HG02870 (cell line): ENCODE measurements at regions not wholly inside any gene's neighbourhood (a gene's known extent, or its start where the extent isn't known, plus 50 kb on each side); places are given as distances from the start of the nearest gene placed in this dataset.
A peak's percentile ranks its signal among the peaks of the same experiment; 100 is the strongest.

Experiments
- ATAC-seq: cut with Tn5 transposase; IDR thresholded peaks from one replicate; pipeline ENCODE4 v1.9.1; 2021; ENCODE audit warnings: mild to moderate bottlenecking, moderate library complexity; ENCODE audit not compliant: unreplicated experiment

DNA sequence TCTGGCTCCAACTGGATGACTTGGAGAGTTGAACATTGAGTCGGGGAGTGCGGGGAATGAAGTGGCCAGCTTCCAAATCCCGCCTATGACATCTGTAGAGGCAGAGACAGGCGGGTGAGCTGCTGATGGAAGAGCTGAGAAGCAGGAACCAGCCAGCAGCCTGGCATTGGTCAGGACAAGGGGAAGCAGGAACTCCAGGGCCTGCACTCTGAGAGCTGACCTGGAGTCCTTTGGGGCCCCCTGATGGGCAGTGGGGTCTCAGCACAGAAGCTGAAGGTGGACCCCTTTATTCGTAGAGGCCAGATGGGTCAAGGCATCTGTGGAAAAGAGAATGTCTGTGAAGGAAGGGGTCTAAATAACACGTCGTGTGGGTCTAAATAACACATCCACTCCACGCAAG is 57.0 kb downstream of the SEC61G start:
- no peak for ATAC-seq

DNA sequence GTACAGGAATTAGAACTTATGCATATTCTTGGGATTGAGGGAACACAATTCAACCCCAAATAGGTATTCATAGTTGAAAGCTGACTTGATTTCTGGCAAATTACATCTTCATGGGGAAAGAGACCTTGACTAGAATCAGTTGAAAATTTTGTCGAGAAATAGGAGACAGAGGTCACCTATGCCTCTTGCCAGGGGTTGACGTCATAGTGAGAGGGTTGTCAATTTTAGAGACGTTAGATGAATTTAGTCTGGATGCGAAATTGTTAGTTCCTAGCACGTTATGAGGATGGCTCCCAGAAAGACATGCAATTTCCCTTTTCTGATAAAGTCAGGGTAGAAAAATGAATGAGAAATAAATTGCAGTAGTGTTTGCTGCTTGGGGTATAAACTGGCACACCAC is 59.3 kb downstream of the SEC61G start:
- no peak for ATAC-seq

DNA sequence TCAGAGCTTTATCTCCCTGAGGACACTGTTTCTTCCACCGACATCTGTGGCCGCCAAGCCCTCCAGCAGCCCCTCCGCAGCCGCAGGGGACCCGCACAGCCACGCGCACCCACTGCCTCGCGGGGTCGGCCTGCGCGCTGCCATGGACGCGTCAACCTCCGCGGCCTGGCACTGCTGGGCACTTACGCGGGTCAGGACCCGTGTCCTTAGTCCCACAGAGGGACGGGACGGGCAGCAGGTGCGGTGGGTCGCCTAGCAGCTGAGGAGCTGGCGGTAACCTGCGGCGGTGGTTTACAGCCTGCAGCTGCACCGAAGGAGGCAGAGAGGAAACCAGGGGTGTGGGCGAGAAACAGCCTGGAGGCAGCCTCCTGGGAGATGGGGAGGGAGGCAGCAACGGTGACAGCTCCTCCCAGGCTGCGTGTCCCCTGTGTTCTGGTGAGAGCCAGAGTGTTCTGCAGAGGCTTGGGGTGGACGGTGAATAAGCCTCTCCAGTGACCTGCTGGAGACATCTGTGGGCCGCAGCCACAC is 61.3 kb downstream of the SEC61G start:
- ATAC-seq, result no peak

DNA sequence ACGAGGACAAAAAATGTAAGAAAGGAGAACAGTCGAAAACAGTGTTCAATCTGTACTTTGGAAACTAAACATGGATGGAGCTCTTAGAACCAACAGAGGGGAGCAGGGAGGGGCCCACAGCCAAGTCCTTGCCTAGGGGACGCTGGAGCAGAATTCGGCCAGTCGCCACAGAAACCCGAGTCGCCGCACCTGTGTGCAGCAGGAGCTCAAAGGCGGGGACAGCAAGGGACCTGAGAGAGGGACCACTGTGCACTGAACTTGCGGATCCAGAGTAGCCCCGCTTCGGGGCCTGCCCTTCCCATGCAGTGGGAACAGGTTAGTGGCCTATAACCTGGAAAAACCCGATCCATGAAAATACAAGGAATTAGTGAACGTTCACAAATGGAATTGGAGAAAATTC is 68.1 kb downstream of the SEC61G start:
- ATAC-seq, result no peak

DNA sequence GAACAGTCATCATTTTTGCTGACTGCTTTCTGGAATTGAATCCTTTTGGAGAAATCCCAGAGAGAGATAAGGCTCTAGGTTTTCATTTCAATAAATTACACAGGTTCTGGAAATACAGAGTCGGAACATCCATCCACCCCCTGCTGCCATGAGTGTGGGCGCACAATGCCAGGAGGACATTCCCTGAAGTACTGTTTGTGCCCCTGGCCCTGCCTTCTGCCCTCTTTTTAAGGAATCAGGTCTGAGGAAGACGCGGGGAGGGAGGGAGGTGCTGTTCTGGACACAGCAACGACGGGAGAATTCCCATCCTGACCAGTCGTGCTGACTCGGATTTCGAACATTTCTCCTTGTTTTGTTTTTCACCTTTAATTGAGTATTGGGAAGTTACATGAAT is 69.0 kb downstream of the SEC61G start:
- ATAC-seq, result no peak

DNA sequence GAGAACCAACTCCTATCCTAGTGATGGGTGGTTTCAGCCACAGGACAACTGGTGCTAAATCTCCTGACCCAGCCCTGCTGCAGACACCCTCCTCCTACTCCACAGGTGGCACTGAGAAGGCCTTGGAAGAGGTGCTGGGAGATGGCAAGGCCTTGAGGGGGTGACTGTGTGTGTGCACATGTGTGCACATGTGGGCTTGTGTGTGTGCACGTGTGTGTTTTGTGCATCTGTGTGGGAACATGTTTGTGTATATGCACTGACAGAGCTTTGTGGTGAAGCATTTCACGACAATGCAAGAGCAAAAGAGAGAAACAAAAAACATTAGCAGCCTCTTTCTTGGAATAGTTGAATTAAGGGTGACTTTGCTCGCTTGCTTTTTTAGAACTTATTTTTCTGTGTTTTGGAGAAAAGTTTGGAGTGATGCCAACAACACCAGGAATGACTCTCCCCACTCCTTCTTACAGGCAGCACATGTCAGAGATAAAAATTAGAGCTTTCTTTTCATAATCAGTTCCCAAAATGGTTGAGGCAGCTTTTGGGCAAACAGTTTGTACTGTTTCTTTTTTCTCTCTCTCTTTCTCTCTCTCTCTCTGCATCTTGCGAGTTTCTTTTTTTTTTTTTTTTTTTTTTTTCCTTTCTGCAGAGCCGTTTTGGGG is 69.5 kb downstream of the SEC61G start:
- ATAC-seq, result no peak

DNA sequence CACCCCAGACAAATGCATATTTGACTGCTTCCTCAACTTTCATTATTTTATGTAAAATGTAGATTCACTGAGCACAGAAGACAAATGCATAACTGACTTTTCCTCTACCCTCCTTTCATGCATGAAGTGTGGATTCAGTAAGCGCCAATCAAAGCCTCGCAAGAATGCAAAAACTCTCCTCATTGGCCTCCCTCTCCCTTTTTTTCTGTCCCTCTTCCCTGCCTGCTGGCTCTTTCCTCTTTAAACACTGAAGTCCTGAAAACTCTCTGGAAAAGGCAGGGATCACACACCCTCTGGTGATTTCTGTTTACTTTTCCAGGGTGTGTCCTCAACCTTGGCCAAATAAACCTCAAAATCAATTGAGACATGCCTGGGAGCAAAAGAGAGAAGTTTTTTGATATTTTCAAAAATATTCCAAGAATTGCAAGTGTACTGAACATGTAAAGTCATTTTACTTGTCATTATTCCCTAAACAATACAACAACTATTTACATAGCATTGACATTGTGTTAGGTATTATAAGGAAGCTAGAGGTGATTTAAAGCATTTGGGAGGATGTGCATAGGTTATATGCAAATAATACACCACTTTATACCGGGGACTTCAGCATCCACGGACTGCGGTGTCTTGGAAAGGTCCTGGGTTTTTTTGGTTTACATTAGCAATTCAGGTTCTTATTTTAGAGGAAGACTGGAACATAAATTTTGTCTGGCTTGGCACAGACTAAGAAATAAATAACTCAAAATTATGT is 71.4 kb downstream of the SEC61G start:
- no peak for ATAC-seq

DNA sequence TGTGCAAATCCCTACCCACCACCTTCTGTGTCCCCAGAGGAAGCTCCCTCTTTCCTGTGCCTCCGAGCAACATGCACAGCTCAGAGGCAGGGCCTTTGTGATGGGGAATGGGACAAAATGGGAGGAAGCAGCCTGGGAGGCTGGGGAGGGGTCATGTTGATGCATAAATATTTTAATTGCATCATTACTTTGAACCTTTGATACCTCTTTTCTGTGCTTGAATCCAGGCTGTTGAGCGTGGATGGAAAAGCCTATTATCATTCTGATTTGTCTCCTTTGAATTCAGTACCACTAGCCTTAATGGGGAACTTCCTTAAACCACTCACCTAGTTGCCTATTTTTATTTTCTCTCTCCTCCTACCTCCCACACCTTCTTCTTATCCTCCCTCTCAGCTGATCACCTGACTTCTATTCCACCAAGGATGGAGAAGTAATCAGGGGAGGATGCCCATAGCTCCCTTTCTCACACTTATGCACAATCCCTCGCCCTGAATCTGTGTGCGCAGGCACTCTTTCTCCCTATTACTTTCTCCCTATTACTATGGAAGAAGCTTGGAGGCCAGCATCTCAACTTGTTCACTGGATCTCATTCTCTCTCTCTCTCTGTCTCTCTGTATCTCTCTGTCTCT is 78.5 kb downstream of the SEC61G start:
- ATAC-seq, result no peak

DNA sequence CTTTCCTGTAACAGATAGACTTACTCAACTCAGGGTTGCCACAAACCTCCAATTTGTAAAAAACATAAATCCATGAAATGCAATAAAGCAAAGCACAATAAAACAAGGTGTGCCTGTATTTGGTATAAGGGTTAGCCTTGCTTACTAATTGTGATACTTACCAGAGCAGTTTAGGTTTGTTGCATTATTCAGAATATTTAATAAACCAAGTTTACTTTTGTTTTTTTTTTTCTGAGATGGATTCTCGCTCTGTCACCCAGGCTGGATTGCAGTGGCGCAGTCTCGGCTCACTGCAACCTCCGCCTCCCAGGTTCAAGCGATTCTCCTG is 79.6 kb downstream of the SEC61G start:
- ATAC-seq, result no peak

DNA sequence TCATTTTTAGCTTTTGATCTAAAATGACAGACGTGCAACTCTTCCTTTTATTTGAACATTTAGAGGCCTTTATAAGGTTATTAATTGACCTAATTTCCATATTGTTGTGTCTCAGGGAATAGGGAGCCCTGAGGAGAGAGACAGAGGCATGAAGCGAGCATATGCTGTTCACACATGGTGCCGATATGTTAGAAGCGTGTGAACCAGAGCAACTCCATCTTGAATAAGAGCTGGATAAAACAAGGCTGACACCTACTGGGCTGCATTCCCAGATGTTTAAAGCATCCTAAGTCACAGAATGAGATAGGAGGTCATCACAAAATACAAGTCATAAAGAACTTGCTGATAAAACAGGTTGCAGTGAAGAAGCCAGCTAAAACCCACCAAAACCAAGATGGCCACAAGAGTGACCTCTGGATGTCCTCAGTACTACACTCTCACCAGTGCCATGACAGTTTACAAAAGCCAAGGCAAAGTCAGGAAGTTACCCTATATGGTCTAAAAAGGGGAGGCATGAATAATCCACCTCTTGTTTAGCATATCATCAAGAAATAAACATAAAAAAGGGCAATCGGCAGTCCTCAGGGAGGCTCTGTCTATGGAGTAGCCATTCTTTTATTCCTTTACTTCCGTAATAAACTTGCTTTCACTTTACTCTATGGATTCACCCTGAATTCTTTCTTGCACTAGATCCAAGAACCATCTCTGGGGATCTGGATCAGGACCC is 80.1 kb downstream of the SEC61G start:
- ATAC-seq, result no peak

DNA sequence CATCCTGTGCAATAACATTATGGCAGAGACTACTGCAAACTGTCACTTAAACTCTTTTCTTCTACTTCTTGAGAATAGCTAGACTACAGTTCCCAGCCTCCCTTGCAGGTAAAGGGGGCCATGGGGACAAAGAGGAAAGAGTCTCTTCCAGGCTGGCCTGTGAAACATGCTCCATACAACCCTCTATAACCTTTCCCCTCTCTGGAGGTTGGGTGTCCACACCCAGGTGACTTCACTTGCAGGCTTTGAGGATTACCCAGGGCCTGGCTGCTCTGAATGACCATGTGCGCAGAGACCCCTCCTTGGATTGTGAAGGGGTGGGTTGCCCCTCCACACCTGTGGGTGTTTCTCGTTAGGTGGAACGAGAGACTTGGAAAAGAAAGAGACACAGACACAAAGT is 84.1 kb downstream of the SEC61G start:
- ATAC-seq, result no peak

DNA sequence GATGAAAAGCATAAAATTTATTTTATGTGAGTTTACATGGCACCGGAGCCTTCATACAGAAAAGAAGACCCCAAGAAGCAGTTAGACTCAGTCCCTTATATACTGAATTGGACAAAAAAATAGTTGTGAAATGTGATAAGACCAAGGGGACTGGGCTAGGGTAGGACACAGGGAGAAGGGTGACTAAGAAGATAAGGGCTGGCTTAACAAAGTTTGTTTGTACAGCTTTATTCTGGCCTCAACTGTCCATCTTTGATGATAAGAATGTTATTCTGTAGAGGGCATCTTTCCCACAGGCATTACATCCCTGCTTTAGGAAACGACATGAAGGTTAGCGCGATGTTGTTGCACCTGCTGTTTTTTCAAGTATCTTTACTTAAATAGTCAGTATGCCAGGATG is 86.5 kb downstream of the SEC61G start:
- no peak for ATAC-seq

DNA sequence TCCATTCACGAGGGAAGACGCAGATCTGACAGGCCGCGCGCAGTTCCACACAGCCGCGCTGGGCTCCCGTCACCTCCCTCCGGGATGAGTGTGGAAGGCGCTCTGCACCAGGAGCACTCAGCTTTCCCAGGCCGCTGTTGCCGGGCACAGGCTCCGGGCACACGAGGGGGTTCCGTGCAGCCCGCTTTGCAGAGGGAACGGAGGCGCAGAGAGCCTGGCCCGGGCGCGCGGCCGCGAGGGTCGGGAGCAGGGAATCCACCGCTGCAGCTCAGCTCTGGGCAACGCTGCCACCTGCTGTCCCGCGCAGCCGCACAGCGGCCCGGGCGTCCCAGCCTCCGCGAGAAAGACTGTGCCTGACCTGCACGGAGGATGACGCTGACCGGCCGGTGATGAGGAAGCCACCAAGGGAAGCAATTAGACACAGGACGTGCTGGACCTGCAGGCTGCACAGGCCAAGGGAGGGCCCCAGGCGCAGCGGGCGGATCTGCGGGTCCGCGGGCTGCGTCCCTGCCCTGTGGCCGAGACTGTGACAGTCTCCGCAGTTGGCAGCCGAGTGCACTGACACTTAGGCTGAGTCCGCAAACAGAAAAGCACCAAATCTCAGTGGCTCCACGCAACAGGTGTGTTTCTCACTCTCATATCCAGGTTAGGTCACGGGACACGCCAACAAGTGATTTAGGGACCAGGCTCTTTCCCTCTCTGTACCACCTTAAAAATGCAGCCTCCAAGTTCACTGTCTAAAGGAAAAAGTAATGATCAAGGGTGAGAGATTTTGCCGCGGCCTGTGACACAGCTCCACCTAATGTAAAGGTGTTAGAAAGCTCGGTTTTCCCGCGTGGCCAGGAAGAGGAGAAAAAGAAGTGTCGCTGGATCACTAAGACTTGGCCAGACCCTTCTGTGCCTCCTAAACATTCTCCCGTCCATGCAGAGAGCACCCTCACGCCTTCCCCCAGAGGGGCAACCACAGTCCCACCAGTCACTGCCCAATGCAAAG is 94.5 kb downstream of the SEC61G start:
- peak; percentile 89 for ATAC-seq

DNA sequence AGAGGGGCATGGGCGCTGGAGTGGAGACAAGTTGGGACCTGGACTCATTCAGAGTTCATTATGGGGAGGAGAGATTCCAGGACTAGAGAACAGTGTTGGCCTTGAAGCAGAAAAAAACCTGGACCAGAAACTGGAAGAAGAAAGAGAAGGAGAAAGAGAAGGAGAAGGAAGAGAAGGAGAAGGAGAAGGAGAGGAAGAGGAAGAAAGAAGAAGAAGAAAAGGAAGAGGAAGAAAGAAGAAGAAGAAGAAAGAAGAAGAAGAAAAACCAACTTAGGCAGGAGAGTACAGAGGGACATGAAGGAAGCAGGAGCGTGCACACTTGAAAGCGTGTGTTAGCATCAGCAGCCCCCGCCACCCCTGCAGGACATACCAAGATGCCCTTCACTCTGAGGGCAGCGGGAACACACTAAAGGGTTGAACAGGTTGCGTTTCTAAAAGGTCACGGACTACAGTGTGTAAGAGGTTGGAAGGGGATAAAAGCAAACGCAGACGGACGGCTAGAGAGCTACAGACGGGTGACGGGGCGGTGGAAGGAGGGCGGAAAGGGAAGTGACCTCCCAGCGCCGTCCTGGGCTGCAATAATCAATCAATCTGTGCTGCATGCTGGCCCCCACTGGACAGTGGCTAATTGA is 95.3 kb downstream of the SEC61G start:
- peak; percentile 33 for ATAC-seq

DNA sequence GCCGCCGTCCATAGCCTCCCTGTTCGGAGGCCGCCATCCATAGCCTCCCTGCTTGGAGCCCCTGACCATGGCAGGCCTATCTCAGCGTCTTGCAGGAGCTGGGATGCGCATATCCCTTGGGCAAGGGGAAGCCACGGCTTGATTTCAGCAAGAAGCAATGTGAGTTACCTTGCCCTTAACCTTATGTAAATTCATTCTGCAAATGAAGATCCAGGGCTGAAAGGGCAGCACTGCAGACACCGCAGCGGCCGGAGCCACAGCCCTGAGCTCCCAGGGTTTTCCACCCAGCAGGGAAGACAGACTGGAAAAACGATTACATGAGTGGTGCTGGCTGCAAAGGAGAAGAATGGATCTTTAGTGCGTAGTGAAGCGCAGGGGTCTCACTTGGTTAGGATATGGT is 95.8 kb downstream of the SEC61G start:
- no peak for ATAC-seq

DNA sequence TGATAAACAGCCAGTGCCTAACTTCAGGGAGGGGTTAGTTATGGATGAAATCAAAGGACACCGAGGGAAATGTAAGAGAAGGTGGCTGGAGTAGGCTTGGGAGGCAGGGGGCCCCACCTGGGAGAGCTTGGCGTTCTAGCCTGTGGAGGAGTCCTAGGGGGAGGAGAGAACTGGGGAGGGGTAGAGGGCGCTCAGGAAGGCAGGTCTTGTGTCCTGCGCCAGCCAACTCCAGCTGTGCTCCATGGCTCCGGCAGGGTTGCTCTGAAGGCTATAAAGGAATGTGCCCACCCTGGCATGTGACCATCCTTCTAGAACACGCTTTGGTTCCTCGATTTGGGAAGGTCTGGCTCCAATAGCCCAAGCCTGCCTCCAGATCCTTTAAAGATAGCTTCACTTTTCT is 96.3 kb downstream of the SEC61G start:
- ATAC-seq, result no peak

DNA sequence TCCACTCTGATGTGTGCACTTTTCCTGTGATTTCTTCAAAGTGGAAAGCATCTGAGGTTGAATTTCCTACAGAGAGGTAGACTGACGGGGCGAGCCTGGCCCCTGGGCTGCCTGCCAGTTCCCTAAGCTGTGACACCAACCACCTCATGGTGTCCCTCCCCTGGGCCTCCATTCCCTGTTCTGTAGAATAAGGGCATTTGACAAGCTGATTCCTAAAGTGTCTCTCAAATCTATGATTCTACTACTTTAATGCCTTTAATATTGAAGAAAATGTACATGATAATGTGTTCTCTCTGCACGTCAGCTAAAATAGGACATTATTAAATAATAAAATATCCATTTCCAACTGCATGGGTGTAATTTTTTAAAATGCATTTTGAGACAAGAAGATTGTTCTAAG is 105.1 kb downstream of the SEC61G start:
- ATAC-seq, result no peak

DNA sequence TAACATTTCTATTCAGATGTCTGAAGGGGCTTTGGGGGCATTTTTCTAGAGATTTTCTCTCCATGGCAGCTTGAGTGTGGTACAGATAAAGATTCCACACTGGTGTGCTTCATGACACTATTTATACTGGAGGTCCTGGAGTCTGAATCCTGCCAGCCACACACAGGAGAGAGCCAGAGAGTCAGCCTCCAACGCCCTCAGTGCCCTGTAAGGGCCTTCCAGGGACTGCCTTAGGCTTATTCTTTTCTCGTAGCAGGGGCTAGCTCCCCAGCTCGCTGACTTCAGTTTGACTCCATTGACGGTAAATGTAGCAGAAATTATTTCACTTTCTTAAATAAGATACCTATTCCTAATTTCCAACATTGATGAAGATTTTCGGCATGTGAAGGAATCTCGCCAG is 100.9 kb downstream of the VSTM2A start:
- ATAC-seq, result no peak

DNA sequence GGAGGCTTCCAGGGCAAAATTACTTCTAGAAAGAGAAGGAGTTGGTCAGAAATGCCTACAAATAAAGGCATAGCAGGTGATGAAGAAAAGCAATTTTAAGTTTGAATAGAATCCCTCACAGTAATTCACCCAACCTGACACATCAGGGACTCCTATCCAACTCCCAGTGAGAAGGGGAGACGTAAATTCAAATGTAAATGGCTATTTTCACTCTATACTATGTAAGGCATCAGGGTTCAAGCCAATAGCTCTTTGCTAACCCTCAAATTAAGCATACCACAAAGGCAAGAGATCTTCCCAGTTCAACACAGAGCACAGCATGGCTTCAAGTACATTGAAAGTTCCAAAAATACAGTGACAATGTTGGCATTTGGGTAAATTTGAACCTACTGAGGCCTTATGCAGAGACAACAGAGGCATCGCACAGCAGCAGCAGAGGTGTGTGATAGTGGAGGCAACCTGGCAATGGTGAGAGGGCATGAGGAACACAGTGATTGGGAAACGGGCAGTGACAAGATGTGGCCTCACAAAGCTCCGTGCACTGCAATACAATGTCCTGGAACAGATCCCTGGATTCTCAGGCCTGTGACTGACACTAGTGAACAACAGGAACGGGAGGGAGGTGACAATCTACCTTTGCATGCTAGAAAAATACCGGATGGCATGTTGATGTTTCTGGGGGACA is 95.7 kb downstream of the VSTM2A start:
- ATAC-seq, result no peak
